NCI-H526 (cell line): ENCODE measurements at regions not wholly inside any gene's neighbourhood (a gene's known extent, or its start where the extent isn't known, plus 50 kb on each side); places are given as distances from the start of the nearest gene placed in this dataset.

Source experiments
- DNase-seq, 2 experiments: peaks; one replicate each; lab custom pipeline; 2025; lab: John Stamatoyannopoulos, UW

DNA sequence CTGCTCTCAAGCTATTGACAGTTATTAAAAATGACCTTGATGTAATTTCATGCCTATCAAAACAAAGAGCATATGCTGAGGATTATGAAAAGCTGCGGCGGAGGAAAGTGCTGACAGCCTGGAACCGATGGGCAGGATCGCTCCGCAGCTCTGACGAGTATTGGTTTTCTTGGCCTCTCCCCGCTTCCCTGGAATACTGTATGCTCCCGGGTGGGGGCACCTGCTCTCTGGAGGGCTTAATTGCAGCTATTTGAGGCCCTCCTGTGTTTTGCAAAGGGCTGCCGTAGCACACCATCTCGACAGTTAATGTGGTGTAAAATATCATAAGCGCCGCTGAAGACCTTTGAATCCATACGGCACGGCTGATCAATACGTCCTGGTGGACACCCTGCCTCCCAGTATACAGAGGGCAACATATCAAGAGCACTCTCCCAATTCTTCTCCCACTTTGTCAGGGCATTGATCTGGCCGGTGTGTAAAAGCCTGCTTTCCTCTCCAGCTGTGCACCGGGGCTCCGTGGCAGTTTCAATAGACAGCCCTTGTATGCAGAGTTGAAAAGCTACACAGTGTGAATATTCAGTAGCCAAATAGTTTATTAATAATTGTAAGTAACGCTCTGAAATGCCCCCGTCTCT lies 662.4 kb downstream of the GALR1 start:
- DNase-seq: no peak

- no peak for DNase-seq
Observed at GRCh38 chr18:77918730-77919129, 669.1 kb downstream of the GALR1 start.

DNA sequence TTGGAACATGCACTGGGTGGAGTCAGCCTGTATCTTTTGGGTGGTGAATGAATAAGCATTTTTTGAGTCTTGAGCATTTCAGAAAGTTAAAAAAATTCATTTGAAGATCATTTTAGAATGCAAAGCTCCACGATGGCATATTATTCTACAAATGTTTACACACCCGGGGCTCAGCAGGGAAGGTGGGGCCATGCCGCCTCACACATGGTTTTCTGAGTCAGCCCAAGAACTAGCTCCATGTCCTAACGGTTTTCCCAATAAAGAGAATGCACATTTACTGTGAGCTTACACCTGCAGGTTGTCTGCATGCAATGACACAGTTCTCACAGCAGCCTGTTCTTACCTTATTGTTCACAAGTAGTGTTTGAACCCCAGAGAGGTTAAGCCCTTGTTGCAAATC lies 670.3 kb downstream of the GALR1 start:
- DNase-seq: no peak

- no peak for DNase-seq
Observed at GRCh38 chr18:77935342-77935741, 685.7 kb downstream of the GALR1 start.

DNA sequence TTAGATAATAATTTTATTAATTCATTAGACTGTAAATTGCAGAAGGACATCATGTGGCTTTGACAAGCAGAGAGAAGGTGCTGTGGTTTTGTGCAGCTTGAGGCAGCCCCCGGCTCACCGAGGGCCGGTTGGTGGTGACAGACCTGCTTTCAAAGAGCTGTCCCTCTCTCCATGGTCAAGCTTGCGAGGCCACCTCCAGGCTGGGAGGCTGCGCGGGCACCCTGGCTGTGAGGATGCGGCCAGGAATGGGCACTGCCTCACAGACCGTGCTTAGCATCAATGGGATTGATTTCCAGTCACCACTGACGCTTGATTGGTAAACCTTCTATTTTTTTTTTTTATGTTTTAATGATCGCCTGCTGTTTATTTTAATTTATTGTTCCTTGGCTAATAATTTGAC lies 690.9 kb downstream of the GALR1 start:
- no peak for DNase-seq

- DNase-seq: no peak
Observed at GRCh38 chr18:77944533-77944932, 694.9 kb downstream of the GALR1 start.

GRCh38 chr18:77948567-77948966 lies 698.9 kb downstream of the GALR1 start:
- DNase-seq: no peak

GRCh38 chr18:77949355-77949973 lies 699.8 kb downstream of the GALR1 start:
- DNase-seq: no peak

DNA sequence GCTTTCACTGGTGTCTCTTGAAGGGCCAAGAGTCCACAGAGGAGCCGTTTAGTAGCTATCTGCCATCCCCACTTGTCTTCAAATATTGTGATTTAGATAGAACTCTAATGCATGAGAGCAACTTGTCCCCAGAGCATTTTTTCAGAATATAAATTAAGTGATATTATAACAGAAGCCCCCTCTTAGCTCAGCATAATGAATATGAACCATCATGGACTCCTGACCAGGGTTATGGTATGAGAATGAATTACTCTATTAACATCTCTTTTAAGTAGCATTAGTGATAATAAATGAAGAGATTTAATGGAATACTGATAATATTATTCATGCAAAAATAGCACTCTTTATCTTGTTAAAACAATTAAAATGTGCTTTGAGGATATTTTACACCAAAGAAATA lies 709.6 kb downstream of the GALR1 start:
- no peak for DNase-seq

- no peak for DNase-seq
Observed at GRCh38 chr18:77960791-77961410, 711.3 kb downstream of the GALR1 start.

DNA sequence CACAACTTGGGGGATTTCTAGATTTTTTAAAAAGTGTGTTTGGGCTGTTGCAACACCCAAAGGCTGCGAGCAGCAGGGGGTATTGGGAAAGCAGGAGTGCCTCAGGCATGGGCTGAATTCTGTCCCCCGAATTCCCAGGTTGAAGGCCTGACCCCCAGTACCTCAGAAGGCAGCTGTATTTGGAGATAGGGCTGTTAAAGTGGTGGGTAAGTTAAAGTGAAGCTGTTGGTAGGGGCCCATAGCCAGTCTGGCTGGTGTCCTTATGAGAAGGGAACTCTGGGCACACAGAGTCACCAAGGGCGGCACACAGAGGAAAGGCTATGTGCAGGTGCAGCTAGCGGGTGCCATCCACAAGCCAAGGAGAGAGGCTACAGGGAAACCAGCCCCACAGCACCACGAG lies 717.4 kb downstream of the GALR1 start:
- DNase-seq: no peak

DNA sequence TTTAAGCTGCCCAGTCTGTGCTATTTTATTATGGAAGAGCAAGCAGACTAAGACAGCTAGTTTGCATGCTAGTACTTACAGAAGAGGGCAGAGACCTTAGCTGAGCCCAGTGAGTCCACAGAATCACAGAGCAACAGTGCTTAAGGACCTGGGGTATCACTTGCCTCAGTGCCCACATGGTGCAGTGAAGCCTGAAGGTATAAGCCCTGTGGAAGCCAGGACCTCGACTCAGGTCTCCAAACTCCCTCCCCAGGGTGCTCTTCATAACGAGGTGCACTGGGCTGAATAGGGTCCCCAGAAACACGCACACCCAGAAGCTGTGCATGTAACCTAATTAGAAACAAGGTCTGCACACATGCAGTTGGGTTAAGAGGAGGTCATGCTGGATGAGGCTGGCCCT lies 718.1 kb downstream of the GALR1 start:
- no peak for DNase-seq

DNA sequence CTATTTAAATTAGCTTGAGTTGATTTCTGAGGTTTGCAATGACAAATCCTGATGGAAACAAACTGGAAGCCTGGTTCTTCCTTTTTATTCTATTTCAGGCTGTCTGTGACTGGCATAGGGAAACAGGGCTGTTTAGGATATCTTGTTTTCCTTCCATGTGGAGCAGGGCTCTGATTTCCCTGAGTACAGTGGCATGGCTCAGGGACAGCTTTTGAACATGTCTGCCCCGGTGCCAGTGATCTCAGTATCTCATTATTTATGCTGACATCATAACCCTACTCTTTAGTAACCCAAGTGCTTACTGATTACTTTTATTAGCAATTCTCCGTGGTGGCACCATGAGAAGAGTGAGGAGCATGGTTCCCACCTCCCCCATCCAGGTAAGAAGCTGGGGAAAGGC lies 720.3 kb downstream of the GALR1 start:
- DNase-seq: no peak

- DNase-seq: no peak
Observed at GRCh38 chr18:77970814-77971213, 721.2 kb downstream of the GALR1 start.

GRCh38 chr18:77973745-77974144 lies 724.1 kb downstream of the GALR1 start:
- no peak for DNase-seq

DNA sequence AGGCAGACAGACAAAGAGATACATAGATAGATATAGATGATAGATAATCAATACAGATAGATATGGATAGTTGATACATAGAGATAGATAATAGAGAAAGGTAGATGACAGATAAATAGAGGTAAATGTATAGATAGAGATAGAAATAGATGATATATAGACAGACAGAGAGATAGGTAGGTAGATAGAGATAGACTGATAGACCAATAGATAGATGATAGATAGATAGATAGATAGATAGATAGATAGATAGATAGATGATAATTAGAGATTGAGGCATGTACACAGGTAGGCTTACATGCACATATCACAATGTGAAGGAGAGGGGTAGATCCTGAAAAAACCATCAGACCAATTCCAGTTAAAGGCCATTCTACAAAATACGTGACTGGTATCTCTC lies 724.7 kb downstream of the GALR1 start:
- DNase-seq: no peak

- no peak for DNase-seq
Observed at GRCh38 chr18:77977331-77977730, 727.7 kb downstream of the GALR1 start.

DNA sequence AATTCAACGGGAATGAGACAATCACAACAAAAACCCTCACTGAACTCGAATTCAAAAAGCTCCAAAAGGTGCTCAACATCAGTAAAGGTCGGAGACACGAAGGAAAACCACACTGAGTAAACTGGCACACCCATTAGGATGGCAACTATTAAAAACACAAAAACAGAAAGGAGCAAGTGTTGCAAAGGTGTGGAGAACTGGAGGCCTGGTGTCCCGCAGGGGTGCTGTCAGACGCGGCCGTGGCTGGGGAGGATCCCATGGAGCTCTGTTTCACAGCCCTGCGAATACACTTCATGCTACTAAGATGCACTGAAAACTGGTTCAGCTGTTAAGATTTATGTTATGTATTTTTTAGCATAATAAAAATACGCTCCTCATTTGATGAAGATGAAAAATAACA lies 730.6 kb downstream of the GALR1 start:
- DNase-seq: no peak

GRCh38 chr18:77981874-77982273 lies 732.2 kb downstream of the GALR1 start:
- no peak for DNase-seq

DNA sequence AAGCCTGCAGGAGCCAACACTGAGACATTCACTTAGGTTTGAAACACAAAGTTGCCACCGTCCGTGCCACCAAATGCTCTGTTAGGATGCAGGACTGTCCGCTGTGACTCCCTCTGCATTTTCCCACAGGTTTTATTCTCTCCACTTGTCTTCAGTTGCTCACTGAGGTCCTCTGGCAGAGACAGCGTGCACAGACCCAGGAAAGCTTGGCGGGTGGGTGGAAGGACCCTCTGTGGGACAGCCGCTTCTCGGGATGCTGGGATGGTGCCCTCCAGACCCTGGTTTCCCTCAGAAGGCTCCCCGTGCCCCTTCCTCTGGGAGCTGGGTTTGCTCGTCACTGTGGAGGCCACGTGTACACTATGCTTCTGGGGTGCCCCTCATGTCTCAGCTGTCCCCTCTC lies 733.6 kb downstream of the GALR1 start:
- DNase-seq: no peak

- DNase-seq: no peak
Observed at GRCh38 chr18:77984178-77984577, 734.5 kb downstream of the GALR1 start.

DNA sequence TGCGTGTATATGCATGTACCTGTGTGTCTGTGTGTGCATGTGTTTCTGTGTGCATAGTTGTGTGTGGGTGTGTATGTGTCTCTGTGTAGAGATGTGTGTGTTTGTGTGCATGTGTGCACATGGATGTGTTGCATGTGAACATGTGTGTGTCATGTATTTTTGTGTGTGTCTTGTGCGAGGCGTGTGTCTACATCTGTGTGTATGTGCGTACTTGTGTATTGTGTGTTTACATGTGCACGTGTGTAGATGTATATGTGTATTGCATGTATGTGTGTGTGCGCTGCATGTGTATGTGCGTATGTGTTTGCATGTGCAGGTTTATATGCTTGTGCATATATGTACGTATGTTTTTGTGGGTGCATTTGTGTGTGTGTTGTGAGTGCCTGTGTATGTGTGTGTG lies 735.2 kb downstream of the GALR1 start:
- no peak for DNase-seq

- no peak for DNase-seq
Observed at GRCh38 chr18:77985526-77986281, 736.1 kb downstream of the GALR1 start.
